A673 (cell line): ENCODE measurements at regions not wholly inside any gene's neighbourhood (a gene's known extent, or its start where the extent isn't known, plus 50 kb on each side); places are given as distances from the start of the nearest gene placed in this dataset.
"Not testable (repeated sequence)": the region's sequence is repeated elsewhere in the genome, so short reads cannot be mapped to it uniquely, and the experiment has no call there.

Experiments
- BruUV-seq: library from RNA; stranded (reverse); fragments of 400-500 nt; replicated peaks from 2 replicates; lab custom pipeline; 2021; lab: Mats Ljungman, UMichigan
- CTCF ChIA-PET: fragments of 300-600 bp; sonication (Branson Sonifier 250); formaldehyde crosslinking; loops from one replicate; lab custom pipeline; 2022; ENCODE audit warnings: antibody characterized with exemption; lab: Charles Lee
- POLR2A ChIA-PET: fragments of 300-600 bp; sonication (Branson Sonifier 250); formaldehyde crosslinking; loops from one replicate; lab custom pipeline; 2022; ENCODE audit warnings: antibody characterized with exemption; ENCODE audit not compliant: low non-redundant PET; lab: Charles Lee
- DNase-seq: peaks from one replicate; pipeline ENCODE4 v3.0.0-alpha.2; 2015; ENCODE audit warnings: low spot score
- H3K27ac ChIP-seq: fragments of 200-600 bp; sonication (generic); 2 replicates; pipeline ENCODE4 v1.5.1; 2016; ENCODE audit warnings: mixed run types, low read depth, mild to moderate bottlenecking, mixed read lengths, antibody characterized with exemption, low read length; ENCODE audit not compliant: poor library complexity, severe bottlenecking
- H3K27me3 ChIP-seq: fragments of 200-600 bp; sonication (generic); replicated peaks from 2 replicates; pipeline ENCODE4 v1.6.1; 2017; ENCODE audit warnings: mixed run types, low read depth, mild to moderate bottlenecking, mixed read lengths, antibody characterized with exemption, low read length; ENCODE audit not compliant: insufficient read depth, poor library complexity
- H3K36me3 ChIP-seq: fragments of 200-600 bp; sonication (generic); 2 replicates; pipeline ENCODE4 v1.6.1; 2016; ENCODE audit warnings: mixed run types, mild to moderate bottlenecking, mixed read lengths, antibody characterized with exemption, low read length; ENCODE audit not compliant: insufficient read depth, poor library complexity, severe bottlenecking
- H3K4me1 ChIP-seq: fragments of 200-600 bp; sonication (generic); 2 replicates; pipeline ENCODE4 v1.6.1; 2017; ENCODE audit warnings: mixed run types, mild to moderate bottlenecking, mixed read lengths, antibody characterized with exemption, low read length; ENCODE audit not compliant: insufficient read depth, poor library complexity, severe bottlenecking
- H3K4me3 ChIP-seq: fragments of 200-600 bp; sonication (generic); 2 replicates; pipeline ENCODE4 v1.5.1; 2016; ENCODE audit warnings: low read depth, mixed run types, mild to moderate bottlenecking, mixed read lengths, low read length; ENCODE audit not compliant: poor library complexity, severe bottlenecking
- H3K9me3 ChIP-seq: fragments of 200-600 bp; sonication (generic); 2 replicates; pipeline ENCODE4 v1.6.1; 2016; ENCODE audit warnings: mixed run types, low read depth, mild to moderate bottlenecking, mixed read lengths, antibody characterized with exemption, low read length; ENCODE audit not compliant: poor library complexity, severe bottlenecking
- CTCF ChIP-seq: fragments of 300-800, 200-600 bp; sonication (generic); conservative IDR thresholded peaks from 2 replicates; pipeline ENCODE4 v1.5.1; 2017; ENCODE audit warnings: low read depth, mild to moderate bottlenecking, antibody characterized with exemption, low read length, moderate library complexity, mixed read lengths
- intact Hi-C: fragments of 100-400 bp; cut with micrococcal nuclease; formaldehyde crosslinking; loops from one replicate; pipeline ENCODE4 v1.10.0; 2022; ENCODE audit not compliant: unreplicated experiment

- BruUV-seq, H3K27me3 ChIP-seq, H3K36me3 ChIP-seq, H3K27ac ChIP-seq, H3K4me3 ChIP-seq, DNase-seq, H3K9me3 ChIP-seq, POLR2A ChIA-PET, H3K4me1 ChIP-seq, CTCF ChIA-PET, intact Hi-C loops: not testable (repeated sequence)
Measured at GRCh38 chrX:131473809-131474208, 70.1 kb upstream of the OR13H1 start.

- POLR2A ChIA-PET: no interaction called here
- intact Hi-C loops: no loop called here
- Histone ChIP-seq H3K4me1 (no peaks in the 10 kb centered on the region), H3K27me3 (no peaks in the 10 kb centered on the region), H3K4me3 (no peak overlapping the region), H3K9me3 (no peaks in the 10 kb centered on the region), H3K36me3 (no peaks in the 10 kb centered on the region), H3K27ac (no peak overlapping the region)
- no TSS peak for BruUV-seq
- CTCF ChIA-PET: no interaction called here
- no peak for TF ChIP-seq CTCF
- no peak for DNase-seq
Measured at GRCh38 chrX:131477498-131477897, 66.4 kb upstream of the OR13H1 start.
